MM.1S (cell line): ENCODE measurements at regions not wholly inside any gene's neighbourhood (a gene's known extent, or its start where the extent isn't known, plus 50 kb on each side); places are given as distances from the start of the nearest gene placed in this dataset.

ENCODE experiments used
- DNase-seq: peaks from one replicate; pipeline ENCODE4 v3.0.0-alpha.2; 2015
- H2AFZ ChIP-seq: fragments of 300-600 bp; sonication (generic); 2 replicates; pipeline ENCODE4 v1.6.0; 2016; ENCODE audit warnings: antibody characterized with exemption, low read length
- H3F3A ChIP-seq: fragments of 300-600 bp; sonication (generic); 2 replicates; pipeline ENCODE4 v1.6.1; 2016; ENCODE audit warnings: mild to moderate bottlenecking, antibody characterized with exemption, low read length, moderate library complexity, mixed read lengths; ENCODE audit not compliant: insufficient read depth
- H3K27ac ChIP-seq: fragments of 300-600 bp; sonication (generic); 2 replicates; pipeline ENCODE4 v1.5.1; 2016; ENCODE audit warnings: mild to moderate bottlenecking, low read length
- H3K27me3 ChIP-seq: fragments of 300-600 bp; sonication (generic); replicated peaks from 2 replicates; pipeline ENCODE4 v1.6.0; 2016; ENCODE audit warnings: low read length; ENCODE audit not compliant: insufficient read depth
- H3K36me3 ChIP-seq: fragments of 300-600 bp; sonication (generic); replicated peaks from 2 replicates; pipeline ENCODE4 v1.6.1; 2016; ENCODE audit warnings: mild to moderate bottlenecking, low read length, mixed read lengths; ENCODE audit not compliant: insufficient read depth
- H3K4me1 ChIP-seq: fragments of 300-600 bp; sonication (generic); 2 replicates; pipeline ENCODE4 v1.6.1; 2016; ENCODE audit warnings: low read length, mixed read lengths
- H3K4me2 ChIP-seq: fragments of 300-600 bp; sonication (generic); 2 replicates; pipeline ENCODE4 v1.6.0; 2016; ENCODE audit warnings: low read depth, low read length
- H3K4me3 ChIP-seq: fragments of 300-600 bp; sonication (generic); 2 replicates; pipeline ENCODE4 v1.5.1; 2016; ENCODE audit warnings: low read length, mixed read lengths
- H3K79me2 ChIP-seq: fragments of 300-600 bp; sonication (generic); 2 replicates; pipeline ENCODE4 v1.6.1; 2016; ENCODE audit warnings: mixed run types, low read length, mixed read lengths
- H3K9ac ChIP-seq: fragments of 300-600 bp; sonication (generic); 2 replicates; pipeline ENCODE4 v1.6.1; 2016; ENCODE audit warnings: low read length, mixed read lengths
- H3K9me2 ChIP-seq: fragments of 300-600 bp; sonication (generic); replicated peaks from 2 replicates; pipeline ENCODE4 v1.6.1; 2016; ENCODE audit warnings: mild to moderate bottlenecking, low read length, mixed read lengths; ENCODE audit not compliant: insufficient read depth
- H3K9me3 ChIP-seq: fragments of 300-600 bp; sonication (generic); replicated peaks from 2 replicates; pipeline ENCODE4 v1.6.1; 2016; ENCODE audit warnings: mild to moderate bottlenecking, low read length, mixed read lengths; ENCODE audit not compliant: insufficient read depth
- H4K20me1 ChIP-seq: fragments of 300-600 bp; sonication (generic); 2 replicates; pipeline ENCODE4 v1.6.1; 2016; ENCODE audit warnings: mild to moderate bottlenecking, low read length, moderate library complexity, mixed read lengths; ENCODE audit not compliant: insufficient read depth
- CTCF ChIP-seq: fragments of 300-600 bp; sonication (generic); IDR thresholded peaks from 2 replicates; pipeline ENCODE4 v1.5.1; 2016; ENCODE audit warnings: antibody characterized with exemption, low read length, mixed read lengths
- EZH2 ChIP-seq: fragments of 300-600 bp; sonication (generic); optimal IDR thresholded peaks from 2 replicates; pipeline ENCODE3; 2017; ENCODE audit warnings: low read depth, mild to moderate bottlenecking, antibody characterized with exemption, low read length, mixed read lengths
- EZH2phosphoT487 ChIP-seq: fragments of 300-600 bp; sonication (generic); IDR thresholded peaks from 2 replicates; pipeline ENCODE4 v1.6.1; 2018; ENCODE audit warnings: antibody characterized with exemption, low read length

GRCh38 chr3:176578316-176578715, 619.0 kb downstream of the TBL1XR1 start:
- Histone ChIP-seq H3K9me2 (no peaks in the 10 kb centered on the region), H4K20me1 (no peaks in the 10 kb centered on the region), H3K27ac (no peak overlapping the region), H3K4me3 (no peak overlapping the region), H3K27me3 (no peaks in the 10 kb centered on the region), H3K36me3 (no peaks in the 10 kb centered on the region), H3K9me3 (no peaks in the 10 kb centered on the region), H3F3A (no peaks in the 10 kb centered on the region), H2AFZ (no peak overlapping the region), H3K79me2 (no peaks in the 10 kb centered on the region), H3K4me1 (peaks cover 7% of the 10 kb centered on the region), H3K9ac (no peak overlapping the region), H3K4me2 (no peak overlapping the region)
- TF ChIP-seq EZH2 (no peak), EZH2phosphoT487 (no peak), CTCF (no peak)
- no peak for DNase-seq

GRCh38 chr3:176577447-176577846, 619.8 kb downstream of the TBL1XR1 start:
- Histone ChIP-seq H3K9ac (no peak overlapping the region), H2AFZ (no peak overlapping the region), H3F3A (no peaks in the 10 kb centered on the region), H4K20me1 (no peaks in the 10 kb centered on the region), H3K79me2 (no peaks in the 10 kb centered on the region), H3K4me3 (no peak overlapping the region), H3K27me3 (no peaks in the 10 kb centered on the region), H3K27ac (no peak overlapping the region), H3K9me3 (no peaks in the 10 kb centered on the region), H3K4me2 (no peak overlapping the region), H3K4me1 (peaks cover 7% of the 10 kb centered on the region), H3K9me2 (no peaks in the 10 kb centered on the region), H3K36me3 (no peaks in the 10 kb centered on the region)
- TF ChIP-seq CTCF (no peak), EZH2phosphoT487 (no peak), EZH2 (no peak)
- DNase-seq, result no peak

- DNase-seq, result no peak
- H2AFZ ChIP-seq, result no peak overlapping the region
- H3K27me3 ChIP-seq, result no peaks in the 10 kb centered on the region
- no peak overlapping the region for H3K9ac ChIP-seq
- H3K9me2 ChIP-seq, result no peaks in the 10 kb centered on the region
- no peaks in the 10 kb centered on the region for H3K4me1 ChIP-seq
- H3K4me3 ChIP-seq, result no peak overlapping the region
- no peaks in the 10 kb centered on the region for H3K9me3 ChIP-seq
- no peaks in the 10 kb centered on the region for H3K79me2 ChIP-seq
- no peak overlapping the region for H3K4me2 ChIP-seq
- no peaks in the 10 kb centered on the region for H3K36me3 ChIP-seq
- H3K27ac ChIP-seq, result no peak overlapping the region
- no peak for TF ChIP-seq CTCF
- TF ChIP-seq EZH2, result no peak
- no peak for TF ChIP-seq EZH2phosphoT487
- no peaks in the 10 kb centered on the region for H4K20me1 ChIP-seq
- no peaks in the 10 kb centered on the region for H3F3A ChIP-seq
Observed at GRCh38 chr3:176574786-176575185, 622.5 kb downstream of the TBL1XR1 start.
